GM21825 (cell line): ENCODE measurements at regions not wholly inside any gene's neighbourhood (a gene's known extent, or its start where the extent isn't known, plus 50 kb on each side); places are given as distances from the start of the nearest gene placed in this dataset.
"Not testable (repeated sequence)": the region's sequence is repeated elsewhere in the genome, so short reads cannot be mapped to it uniquely, and the experiment has no call there.

Experiments
- ATAC-seq: cut with Tn5 transposase; IDR thresholded peaks from one replicate; pipeline ENCODE4 v1.9.1; 2021; ENCODE audit warnings: mild to moderate bottlenecking, moderate library complexity; ENCODE audit not compliant: unreplicated experiment

DNA sequence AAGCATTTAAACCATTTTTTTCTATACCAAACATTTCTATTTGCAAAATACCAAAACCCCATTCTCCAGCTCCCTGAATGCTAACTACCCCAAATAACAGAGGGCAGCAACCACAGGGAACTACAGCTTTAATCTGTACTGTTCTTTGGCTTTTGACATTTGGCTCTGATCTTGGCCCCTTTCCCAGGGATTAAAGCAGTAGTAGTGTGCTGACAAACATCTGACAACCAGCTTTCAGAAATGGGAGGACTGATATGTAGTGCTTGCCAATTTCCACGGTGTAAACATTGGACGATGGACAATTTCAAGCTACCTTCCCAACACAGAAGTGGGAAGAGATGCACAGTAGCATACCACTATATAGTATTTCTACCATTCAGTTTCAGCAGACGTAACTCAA, 88.4 kb upstream of the TEAD1 start:
- no peak for ATAC-seq

DNA sequence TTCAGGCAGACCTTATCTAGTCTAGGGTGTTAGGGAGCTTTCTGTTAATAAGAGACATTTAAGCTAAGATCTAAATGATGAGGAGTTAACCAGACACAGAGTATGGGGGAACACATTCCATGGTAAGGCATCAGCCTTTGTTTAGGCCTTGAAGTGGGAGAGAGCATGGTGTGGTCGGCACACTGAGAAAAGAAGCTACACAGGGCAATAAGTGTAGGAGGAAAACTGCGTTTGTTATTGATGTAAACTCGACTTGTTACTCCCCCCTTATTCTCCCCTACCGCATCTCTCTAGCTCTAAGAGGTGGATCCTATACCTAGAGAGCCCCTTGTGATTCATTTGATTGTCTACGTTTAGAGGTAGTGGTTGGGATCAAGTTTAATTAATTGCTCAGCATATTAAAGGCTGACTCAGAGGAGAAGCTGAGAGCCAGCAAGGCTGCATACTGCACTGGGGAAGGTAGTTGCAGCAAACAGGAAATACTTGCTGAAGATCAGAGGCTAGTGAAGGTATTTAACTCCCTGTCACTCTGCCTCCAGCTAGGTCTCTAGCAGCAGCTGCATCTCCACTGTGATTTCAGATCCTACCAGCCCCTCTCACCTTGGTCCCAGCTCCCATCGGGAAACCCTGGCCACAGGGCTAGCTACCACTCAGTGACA, 86.8 kb upstream of the TEAD1 start:
- ATAC-seq, result no peak

DNA sequence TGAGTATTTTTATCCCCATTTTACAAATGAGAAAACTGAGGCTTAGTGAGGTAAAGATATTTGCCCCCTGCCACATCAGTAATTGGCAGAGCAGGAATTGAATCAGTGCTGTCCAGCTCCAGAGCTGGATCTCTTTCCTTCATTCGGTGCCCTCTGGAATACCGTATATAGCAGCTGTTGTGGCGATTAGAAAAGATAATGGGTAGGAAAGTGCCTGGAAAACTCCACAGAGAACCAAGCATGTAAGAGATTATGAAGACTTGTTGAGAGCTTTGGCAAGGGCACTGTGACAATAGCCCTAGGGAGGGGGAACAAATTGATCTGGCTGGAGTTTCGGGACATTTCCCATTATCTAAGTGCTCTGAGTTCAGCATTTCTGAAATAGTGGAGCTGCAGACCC, 82.5 kb upstream of the TEAD1 start:
- no peak for ATAC-seq

DNA sequence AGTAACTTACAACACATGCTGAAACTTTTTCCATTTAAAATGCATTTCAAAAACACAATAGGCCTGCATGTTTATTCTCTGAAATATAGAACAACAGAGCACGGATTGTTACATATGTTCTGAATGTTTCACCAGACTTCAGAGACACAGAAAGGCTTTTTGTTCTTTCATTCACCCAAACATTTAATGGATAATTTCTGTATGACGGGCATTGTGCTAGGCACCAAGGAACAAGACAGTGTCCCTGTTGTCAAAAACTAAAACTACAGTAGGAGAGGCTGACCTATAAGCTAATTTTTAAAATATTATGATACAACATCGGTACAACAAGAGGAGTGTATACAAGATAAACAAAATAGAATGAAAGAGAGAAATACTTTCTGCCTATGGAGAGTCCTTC, 81.9 kb upstream of the TEAD1 start:
- no peak for ATAC-seq

DNA sequence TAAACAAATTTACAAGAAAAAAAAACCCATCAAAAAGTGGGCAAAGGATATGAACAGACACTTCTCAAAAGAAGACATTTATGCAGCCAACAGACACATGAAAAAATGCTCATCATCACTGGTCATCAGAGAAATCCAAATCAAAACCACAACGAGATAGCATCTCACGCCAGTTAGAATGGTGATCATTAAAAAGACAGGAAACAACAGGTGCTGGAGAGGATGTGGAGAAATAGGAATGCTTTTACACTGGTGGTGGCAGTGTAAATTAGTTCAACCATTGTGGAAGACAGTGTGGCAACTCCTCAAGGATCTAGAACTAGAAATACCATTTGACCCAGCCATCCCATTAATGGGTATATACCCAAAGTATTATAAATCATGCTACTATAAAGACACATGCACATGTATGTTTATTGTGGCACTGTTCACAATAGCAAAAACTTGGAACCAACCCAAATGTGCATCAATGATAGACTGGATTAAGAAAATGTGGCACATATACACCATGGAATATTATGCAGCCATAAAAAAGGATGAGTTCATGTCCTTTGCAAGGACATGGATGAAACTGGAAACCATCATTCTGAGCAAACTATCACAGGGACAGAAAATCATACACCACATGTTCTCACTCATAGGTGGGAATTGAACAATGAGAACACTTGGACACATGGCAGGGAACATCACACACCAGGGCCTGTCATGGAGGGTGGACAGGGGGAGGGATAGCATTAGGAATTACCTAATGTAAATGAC, 79.0 kb upstream of the TEAD1 start:
- ATAC-seq, result not testable (repeated sequence)

DNA sequence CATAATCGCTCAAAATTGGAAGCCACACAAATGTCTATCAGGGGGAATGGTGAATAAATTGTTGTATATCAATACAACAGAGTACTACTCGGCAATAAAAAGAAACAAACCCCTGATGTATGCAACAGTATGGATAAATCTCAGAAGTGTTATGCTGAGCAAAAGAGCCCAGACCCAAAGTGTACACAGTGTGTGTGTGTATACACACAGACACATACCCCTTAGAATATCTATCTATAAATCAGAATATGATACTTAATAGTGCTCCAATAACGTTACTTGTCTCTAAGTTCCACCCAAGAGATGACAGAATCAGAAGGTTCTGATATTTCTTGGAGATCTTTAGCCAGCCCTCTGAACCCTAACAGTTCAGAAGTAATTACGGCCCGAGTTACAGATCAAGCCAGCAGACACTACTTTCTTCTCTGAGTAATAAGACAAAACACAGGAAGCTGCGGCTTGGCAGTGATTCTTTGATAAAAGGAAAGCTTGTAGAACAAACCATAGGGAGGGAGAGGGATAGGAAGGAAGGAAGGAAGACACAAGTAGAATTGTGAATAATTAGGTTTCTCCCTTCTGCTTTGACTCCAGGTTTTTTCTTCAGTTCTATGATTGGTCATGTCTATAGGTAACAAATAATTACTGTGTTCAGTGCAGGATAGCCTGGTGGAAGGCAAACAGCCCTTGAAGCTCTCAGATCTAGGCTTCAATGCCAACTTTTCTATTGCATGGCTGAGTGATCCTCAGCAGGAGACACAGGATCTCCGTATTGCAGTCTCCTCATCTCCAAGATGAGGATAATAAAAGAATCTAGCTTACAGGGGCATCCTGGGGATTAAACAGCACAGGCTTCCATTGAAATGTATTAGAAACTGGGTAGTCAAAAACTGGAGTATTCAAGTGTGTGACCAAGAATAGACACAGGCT, 75.6 kb upstream of the TEAD1 start:
- ATAC-seq, result no peak

DNA sequence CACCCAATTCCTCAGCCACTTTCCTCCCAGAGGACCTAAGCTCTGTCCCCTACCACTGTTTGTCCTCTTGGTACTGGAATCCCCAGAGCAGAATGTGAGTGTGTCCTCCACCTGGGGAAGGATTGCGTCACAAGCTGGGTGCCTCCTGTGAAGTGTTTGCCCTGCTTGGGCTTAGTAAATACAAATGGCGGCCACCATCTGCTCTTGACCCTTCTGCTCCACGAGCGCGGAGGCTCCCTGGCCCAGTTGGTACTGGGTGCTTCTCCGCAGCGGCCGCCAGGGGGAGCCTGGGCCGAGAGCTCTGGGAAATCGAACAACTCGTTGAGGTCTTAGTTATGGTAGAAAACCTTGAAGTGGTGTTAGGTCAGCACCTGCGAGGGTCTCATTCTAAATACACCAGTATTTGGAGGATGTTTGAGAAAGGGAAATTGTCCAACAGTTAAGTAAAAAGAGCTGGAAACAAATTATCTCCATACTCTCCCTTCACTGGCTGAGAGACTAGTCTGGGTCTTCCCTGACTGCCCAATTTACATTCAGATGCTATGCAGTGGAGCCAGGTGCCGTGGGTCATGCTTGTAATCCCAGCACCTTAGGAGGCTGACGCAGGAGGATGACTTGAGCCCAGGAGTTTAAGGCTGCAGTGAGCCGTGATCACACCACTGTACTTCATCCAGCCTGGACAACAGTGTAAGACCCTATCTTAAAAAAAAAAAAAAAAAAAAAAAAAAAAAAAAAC, 74.6 kb upstream of the TEAD1 start:
- peak; percentile 52 for ATAC-seq

DNA sequence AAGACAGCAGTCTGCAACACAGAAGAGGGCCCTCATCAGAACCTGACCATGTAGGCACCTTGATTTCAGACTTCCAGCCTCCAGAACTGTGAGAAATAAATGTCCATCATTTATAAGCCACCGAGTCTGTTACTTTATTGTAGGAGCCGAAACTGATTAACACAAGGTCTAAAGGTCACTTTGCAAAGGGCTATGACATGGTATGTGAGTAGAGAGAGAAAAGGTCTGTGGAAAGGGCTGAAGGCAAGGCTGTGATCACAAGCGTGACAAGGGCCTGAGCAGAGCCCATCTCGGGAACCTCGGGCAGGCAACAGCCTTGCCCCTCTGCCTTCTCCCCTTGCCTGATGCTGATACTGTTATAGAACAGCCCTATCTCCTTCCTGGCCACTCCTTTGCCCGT, 73.4 kb upstream of the TEAD1 start:
- no peak for ATAC-seq

DNA sequence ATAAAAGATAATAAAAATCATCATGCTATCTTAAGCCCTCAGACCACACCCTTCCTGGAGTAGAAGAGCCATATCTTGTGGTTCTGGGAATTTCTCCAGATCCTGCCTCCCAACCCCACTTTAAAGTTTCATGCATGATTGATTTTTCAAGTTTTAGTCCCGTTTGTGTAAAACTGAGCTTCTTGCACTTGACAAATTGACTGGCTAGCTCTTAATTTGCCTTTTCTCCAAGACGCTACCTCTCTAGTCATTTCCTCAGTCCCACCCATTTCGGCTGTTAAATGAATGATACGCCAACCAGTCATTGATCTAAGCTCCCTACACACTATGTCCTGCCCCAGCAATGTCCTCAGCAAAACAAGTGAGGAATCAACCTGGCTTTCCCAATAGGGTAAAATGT, 71.8 kb upstream of the TEAD1 start:
- no peak for ATAC-seq

DNA sequence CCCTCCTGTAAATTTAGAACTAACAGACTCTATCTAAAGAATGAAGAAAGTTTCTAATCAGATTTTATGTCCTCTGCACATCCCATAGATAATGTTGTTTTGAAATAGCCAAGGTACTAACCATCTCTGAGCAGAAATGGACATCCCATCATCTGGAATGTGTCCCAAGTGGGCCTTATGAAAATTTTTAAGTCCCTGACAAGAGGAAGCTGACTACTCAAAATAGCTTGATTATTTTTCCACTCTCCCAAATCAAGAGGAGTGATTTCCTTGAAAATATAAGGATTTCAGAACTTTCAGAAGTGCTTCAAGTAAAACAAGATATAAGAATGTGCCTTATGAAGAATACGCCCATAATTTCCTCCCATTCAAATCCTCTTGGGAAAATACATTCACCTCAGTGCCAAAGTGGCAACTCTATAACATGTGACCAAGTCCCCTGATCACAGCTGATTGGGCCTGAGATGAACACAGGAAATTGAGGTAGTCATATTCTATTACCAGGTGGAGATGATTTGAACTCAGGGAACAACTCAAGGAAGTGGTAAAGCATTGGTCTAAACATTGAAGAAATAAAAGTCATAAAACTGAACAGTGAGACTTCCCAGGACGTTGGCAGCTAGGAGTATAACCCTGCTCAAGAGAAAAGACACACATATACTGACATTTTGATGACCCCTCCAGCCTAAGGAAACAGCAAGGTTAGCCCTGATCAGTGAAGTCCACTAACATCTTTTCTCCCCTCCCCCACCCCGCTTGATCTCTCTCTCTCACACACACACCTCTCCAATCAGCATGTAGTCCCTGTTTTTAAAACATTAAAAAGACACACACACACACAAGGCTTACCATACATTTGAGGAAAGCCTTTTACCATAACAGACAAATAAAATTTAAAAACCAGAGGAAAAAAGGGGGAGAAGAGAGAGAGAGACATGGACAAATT, 70.8 kb upstream of the TEAD1 start:
- ATAC-seq, result no peak

DNA sequence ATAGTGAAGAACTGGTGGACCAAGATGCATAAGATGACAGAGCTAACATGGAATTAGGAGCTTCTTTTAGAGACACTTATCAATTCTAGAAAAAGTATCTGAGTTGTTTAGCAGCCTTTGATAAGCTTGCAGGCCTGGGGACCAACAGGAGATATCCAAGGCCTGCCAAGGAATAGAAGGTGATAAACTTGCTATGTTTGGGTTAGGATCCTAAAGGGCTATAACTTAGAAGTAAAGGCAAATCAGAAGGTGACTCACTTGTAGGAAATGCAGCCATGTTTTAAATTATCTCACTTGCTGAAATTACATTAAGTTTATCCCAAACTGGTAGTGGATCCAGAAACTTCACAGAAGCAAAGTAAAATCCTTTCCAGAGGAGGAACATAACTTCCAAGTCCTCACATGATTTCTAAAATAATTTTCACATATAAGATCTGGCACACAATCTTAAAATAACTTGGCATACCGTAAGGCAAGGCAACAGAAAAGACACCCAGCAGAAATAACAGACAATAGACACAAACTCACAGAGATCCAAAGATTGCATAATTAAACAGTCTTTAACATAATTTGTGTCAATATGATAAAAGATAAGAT, 69.6 kb upstream of the TEAD1 start:
- no peak for ATAC-seq

DNA sequence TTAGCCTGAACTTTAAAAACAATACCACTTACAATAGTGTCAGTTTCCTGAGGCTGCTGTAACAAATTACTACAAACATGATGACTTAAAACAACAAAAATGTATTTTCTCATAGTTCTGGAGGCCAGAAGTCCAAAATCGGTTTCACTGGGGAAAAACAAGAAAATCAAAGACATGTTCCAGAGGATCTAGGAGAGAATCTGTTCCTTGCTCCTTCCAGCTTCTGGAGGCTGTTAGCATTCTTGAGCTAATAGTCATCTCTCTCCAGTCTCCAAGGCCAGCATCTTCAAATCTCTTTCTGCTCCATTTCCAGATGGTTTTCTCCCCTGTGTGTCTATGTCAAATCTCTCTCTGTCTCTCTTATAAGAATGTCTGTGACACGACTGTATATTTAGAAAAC, 67.6 kb upstream of the TEAD1 start:
- no peak for ATAC-seq

DNA sequence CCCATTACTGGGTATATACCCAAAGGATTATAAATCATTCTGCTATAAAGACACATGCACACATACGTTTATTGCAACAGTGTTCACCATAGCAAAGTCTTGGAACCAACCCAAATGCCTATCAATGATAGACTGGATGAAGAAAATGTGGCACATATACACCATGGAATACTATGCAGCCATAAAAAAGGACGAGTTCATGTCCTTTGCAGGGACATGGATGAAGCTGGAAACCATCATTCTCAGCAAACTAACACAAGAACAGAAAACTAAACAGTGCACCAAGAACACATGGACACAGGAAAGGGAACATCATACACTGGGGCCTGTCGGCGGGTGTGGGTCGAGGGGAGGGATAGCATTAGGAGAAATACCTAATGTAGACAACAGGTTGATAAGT, 65.5 kb upstream of the TEAD1 start:
- ATAC-seq, result not testable (repeated sequence)

DNA sequence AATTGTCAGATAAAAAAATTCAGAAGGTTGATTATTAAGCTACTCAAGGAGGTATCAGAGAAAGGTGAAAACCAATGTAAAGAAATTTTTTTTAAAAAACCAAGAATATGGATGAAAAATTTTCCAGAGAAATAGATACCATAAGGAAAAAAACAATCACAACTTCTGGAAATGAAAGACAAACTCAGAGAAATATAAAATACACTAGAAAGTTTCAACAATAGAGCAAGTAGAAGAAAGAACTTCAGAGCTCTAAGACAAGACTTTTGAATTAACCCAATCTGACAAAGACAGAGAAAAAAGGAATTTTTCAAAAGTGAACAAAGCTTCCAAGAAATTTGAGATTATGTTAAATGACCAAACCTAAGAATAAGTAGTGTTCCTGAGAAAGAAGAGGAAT, 62.9 kb upstream of the TEAD1 start:
- no peak for ATAC-seq

DNA sequence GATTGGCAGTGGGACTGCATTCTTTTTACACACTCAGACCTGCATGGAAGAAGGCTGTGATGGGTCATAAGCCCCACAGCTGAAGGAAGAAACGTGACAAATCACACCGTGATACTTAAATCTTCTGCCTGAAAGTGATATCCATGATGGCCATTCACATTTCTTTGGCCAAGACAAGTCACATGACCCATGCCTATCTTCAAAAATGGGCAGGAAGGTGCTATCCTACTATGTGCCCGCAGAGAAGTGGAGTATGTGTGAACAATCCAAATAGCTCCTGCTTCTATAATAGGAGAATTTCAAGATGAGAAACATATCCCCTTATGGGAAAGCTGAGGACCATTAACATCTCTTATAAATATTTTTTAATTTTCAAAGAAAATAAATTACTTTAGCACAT, 56.6 kb upstream of the TEAD1 start:
- ATAC-seq, result no peak

DNA sequence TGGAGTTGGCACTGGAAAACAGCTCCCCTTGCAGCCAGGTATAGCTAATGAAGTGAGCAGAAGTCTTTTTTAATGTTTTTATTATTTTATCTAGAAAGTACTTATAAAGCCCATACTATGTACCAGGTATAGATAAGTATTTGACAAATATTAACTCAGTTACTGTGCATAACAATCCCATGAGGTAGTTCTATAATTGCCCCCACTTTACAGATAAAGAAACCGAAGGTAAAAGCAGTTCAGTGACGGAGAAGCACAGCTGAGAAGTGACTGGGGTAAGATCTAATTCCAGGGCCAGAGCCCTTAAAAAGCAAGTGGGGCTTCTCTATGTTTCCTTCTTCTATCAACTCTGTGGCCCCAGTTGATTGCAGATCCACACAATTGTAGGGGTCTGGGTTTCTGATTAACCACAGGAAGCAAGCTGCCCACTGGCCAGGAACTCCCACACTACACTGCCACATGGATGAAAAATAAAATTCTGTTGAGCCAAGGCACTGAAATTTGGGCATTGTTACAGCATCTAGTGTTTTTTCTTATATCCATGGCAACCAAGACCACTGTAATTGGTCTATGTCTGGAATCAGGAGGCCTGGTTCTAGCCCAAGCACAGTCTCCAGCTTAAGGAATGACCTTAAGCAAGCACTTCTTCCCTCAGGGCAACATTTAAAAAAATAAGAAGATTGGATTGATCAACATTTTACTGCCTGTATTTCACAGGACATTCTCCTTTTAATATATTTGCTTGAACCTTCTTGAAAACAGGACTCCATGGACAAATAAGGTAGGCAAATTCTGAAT, 55.3 kb upstream of the TEAD1 start:
- ATAC-seq, result no peak

DNA sequence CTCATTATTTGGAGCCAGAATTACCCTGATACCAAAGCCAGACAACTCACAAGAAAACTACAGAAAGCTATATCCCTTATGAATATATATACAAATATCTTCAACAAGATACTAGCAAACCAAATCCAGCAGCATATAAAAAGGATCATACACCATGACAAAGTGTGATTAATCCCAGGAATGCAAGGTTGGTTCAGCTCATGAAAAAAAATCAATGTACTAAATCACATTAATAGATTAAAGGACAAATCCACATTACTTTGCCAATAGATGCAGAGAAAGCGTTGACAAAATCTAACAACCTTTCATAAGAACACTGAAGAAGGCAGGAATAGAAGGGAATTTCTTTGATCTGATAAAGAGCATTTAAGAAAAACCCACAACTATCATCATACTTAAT, 50.4 kb upstream of the TEAD1 start:
- no peak for ATAC-seq
